Dendritic cell treated with granulocyte-macrophage colony-stimulating factor and Interleukin-4, amounts not matched to agents 40 ng/mL and 50 ng/mL, for 4 days (primary cell): ENCODE measurements at regions not wholly inside any gene's neighbourhood (a gene's known extent, or its start where the extent isn't known, plus 50 kb on each side); places are given as distances from the start of the nearest gene placed in this dataset.

ENCODE experiments used
- H3K27ac Mint-ChIP-seq: one replicate; pipeline ENCODE4 v1.8.0; 2022; ENCODE audit warnings: mild to moderate bottlenecking, mixed read lengths
- H3K27me3 Mint-ChIP-seq: one replicate; pipeline ENCODE4 v1.8.0; 2022; ENCODE audit warnings: mild to moderate bottlenecking, mixed read lengths
- H3K36me3 Mint-ChIP-seq: one replicate; pipeline ENCODE4 v1.8.0; 2022; ENCODE audit warnings: low read depth, mixed read lengths
- H3K4me1 Mint-ChIP-seq: one replicate; pipeline ENCODE4 v1.8.0; 2022; ENCODE audit warnings: low read depth, mixed read lengths
- H3K4me3 Mint-ChIP-seq: one replicate; pipeline ENCODE4 v1.8.0; 2022; ENCODE audit warnings: mild to moderate bottlenecking, moderate library complexity, mixed read lengths
- H3K9me3 Mint-ChIP-seq: one replicate; pipeline ENCODE4 v1.8.0; 2022; ENCODE audit warnings: mixed read lengths
- intact Hi-C: fragments of 100-400 bp; cut with micrococcal nuclease; formaldehyde crosslinking; loops from one replicate; pipeline ENCODE4 v1.15.0; 2022

DNA sequence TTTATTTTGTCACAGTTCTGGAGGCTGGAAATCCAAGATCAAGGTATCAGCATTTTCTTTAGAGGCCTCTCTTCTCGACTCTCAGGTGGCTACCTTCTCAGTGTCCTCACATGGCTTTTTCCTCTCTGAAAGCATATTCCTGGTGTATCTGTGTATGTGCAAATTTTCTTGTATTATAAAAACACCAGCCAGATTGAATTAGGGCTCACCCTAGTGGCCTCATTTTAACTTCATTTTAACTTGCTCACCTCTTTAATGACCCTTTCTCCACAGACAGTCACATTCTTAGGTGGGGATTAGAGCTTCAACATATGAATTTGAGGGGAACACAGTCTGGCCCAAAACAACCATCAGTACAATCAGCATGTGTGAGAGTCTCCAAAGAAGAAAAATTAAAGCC is 542.4 kb upstream of the FAM241A start:
- Mint-ChIP-seq H3K36me3 (no peaks in the 10 kb centered on the region), H3K27me3 (no peaks in the 10 kb centered on the region), H3K9me3 (no peaks in the 10 kb centered on the region), H3K4me3 (no peak overlapping the region), H3K4me1 (no peaks in the 10 kb centered on the region), H3K27ac (no peak overlapping the region)
- intact Hi-C loops: no loop called here

DNA sequence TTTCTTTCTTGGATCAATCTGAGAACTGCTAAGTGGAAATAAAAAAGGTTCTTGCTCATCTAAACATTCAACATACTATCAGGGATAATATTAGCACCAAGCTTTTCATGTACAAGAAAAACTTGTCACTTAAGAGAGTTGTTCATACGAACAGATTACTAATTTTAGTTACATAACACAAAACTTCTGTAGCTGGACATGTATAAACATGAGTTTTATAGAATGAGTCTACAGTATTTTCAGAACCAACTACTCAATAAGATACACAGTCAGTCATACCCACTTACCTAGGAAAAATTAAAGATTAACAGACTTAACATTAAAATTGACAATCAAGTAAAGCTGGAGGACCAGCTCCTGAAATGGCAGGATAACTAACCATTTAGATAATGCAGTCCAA is 540.1 kb upstream of the FAM241A start:
- Mint-ChIP-seq H3K4me1 (no peaks in the 10 kb centered on the region), H3K4me3 (no peak overlapping the region), H3K9me3 (no peaks in the 10 kb centered on the region), H3K27me3 (no peaks in the 10 kb centered on the region), H3K27ac (no peak overlapping the region), H3K36me3 (no peaks in the 10 kb centered on the region)
- intact Hi-C loops: no loop called here

DNA sequence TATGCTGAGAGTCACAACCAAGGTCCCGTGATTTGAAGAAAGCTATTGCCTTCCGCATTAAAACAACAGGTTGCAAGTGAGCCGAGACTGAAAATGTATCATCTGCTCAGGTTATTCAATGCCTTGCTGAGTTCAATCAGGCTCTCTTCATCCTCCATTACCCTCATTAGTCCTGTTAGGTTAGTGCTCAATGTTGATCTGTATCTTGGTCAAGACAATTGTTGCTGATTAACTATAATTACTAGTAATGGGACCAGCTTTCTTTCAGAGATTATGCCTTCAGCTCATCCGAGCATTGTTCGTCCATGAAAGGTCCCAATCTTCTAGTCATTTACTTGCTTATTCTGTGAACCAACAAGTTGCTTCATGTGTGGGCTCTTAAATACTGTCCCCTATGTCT is 534.6 kb upstream of the FAM241A start:
- H3K4me1 Mint-ChIP-seq: no peaks in the 10 kb centered on the region
- H3K36me3 Mint-ChIP-seq: no peaks in the 10 kb centered on the region
- no peaks in the 10 kb centered on the region for H3K9me3 Mint-ChIP-seq

DNA sequence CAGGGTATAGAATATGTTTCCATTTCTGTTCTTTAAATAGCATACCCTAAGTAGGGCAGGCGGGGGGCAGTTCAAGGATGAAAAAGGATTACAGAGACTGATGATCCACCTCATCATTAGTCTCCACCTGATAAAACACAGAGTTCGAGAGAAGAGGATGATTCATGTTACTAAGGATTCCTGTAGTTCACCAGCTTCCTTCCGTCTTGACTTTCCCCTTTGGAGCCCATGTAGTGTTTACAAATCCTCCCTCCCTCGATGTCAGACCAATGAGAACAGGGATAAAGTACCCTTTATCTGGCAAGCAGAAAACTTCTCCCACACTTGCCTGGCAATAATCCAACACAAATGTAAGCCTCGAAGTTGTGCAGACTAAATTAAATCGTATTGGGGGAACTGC is 526.3 kb upstream of the FAM241A start:
- Mint-ChIP-seq H3K9me3 (no peaks in the 10 kb centered on the region), H3K27ac (no peak overlapping the region), H3K4me3 (no peak overlapping the region), H3K4me1 (no peaks in the 10 kb centered on the region), H3K27me3 (no peaks in the 10 kb centered on the region), H3K36me3 (no peaks in the 10 kb centered on the region)
- intact Hi-C loops: no loop called here

More for the DNA sequence above, 534.6 kb upstream of the FAM241A start:
- H3K27ac Mint-ChIP-seq: no peak overlapping the region
- intact Hi-C loops: no loop called here
- H3K4me3 Mint-ChIP-seq: no peak overlapping the region
- no peaks in the 10 kb centered on the region for H3K27me3 Mint-ChIP-seq

DNA sequence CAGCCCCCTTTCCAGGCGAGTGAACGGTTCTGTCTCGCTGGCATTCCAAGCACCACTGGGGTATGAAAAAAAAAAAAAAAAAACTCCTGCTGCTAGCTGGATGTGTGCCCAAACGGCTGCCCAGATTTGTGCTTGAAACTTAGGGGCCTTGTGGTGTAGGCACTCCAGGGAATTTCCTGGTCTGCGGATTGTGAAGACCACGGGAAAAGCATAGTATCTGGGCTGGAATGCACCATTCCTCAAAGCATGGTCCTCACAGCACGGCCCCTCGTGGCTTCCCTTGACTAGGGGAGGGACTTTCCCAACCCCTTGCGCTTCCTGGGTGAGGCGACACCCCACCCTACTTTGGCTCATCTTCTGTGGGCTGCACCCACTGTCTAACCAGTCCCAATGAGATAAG is 516.8 kb upstream of the FAM241A start:
- H3K36me3 Mint-ChIP-seq: no peaks in the 10 kb centered on the region
- intact Hi-C loops: no loop called here

DNA sequence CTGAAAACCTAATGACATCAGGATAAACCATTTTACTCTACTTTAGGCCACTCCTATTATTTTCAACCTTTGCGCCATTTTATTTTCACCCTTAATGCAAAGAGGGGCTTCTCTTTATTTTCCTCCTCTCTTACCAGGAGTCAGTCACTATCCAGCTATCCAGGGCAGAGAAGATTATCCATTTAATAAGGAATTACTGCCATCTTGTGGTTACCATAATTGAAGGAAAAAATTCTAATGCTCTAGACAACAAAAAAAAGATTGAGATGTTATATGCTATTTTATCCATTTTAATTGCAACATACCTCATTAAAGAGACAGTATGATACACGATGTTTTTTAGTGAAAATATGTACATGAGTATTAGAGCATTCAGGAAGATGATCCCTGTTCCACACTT is 514.5 kb upstream of the FAM241A start:
- intact Hi-C loops: no loop called here
- Mint-ChIP-seq H3K4me3 (no peak overlapping the region), H3K9me3 (no peaks in the 10 kb centered on the region), H3K36me3 (no peaks in the 10 kb centered on the region), H3K27ac (no peak overlapping the region), H3K4me1 (no peaks in the 10 kb centered on the region), H3K27me3 (peaks cover 3% of the 10 kb centered on the region)

More for the DNA sequence above, 516.8 kb upstream of the FAM241A start:
- H3K4me1 Mint-ChIP-seq: no peaks in the 10 kb centered on the region
- H3K27me3 Mint-ChIP-seq: peaks cover 3% of the 10 kb centered on the region
- no peak overlapping the region for H3K4me3 Mint-ChIP-seq
- no peak overlapping the region for H3K27ac Mint-ChIP-seq
- H3K9me3 Mint-ChIP-seq: no peaks in the 10 kb centered on the region

DNA sequence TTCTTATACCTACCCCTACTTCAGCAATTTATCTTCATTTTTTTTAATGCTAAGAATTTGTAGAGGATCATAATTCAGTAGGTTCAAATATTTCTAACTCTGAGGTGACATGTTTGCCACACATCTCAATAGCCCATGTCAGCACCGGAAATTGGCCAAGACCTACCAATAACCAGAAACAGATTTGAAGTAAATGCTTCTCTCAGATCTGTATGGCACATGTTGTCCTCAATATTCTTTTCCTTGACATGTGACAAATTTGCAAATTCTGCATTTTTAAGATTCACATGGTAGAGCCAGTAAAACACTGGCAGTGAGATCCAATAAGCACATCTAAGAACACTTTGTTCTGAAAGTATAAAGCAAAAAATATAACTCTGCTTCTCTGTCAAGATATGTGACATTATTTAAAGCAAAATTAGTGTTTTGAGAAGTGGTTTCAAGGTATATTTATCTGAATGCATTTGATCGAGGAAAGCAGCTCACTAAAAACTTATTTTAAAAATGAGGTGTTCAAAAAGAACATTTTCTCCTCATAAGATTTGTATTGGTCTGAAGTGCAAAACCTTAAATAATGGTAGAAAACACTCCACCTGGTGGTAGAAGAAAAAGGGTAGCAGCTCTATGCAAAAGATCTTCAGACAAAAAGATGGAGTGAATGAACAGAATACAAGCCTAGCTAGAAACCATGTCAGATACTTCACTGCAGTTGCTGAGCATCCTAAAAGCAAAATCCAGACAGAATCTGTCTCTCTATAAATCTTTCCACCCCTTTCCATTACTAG is 513.8 kb upstream of the FAM241A start:
- Mint-ChIP-seq H3K9me3 (no peaks in the 10 kb centered on the region), H3K27me3 (peaks cover 3% of the 10 kb centered on the region), H3K27ac (no peak overlapping the region), H3K4me3 (no peak overlapping the region), H3K36me3 (no peaks in the 10 kb centered on the region), H3K4me1 (no peaks in the 10 kb centered on the region)
- intact Hi-C loops: no loop called here

DNA sequence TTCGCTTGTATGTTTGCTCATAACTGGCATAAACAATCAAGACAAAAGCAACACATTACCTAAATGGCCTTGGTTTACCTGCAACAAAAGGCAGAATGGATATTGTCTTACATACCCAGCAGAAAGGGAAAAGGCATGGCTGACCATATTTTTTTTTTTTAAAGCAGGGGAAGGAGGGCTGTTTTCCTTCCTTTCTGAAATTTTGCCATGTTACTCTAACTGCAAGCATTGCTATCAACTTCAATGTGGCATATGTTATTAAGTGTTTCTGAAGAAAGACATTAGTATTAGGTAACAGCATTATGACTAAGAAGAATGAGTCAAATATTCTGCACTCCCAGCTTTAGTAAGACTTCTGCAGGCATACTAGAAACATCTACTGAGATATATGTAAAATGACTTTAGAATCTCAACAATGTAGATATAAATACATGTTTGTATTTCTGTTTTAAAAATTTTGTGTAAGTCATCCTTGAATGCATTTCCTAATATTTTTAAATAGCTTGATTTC is 512.6 kb upstream of the FAM241A start:
- Mint-ChIP-seq H3K27me3 (peaks cover 3% of the 10 kb centered on the region), H3K36me3 (no peaks in the 10 kb centered on the region), H3K27ac (no peak overlapping the region), H3K9me3 (no peaks in the 10 kb centered on the region), H3K4me3 (no peak overlapping the region), H3K4me1 (no peaks in the 10 kb centered on the region)
- intact Hi-C loops: no loop called here

DNA sequence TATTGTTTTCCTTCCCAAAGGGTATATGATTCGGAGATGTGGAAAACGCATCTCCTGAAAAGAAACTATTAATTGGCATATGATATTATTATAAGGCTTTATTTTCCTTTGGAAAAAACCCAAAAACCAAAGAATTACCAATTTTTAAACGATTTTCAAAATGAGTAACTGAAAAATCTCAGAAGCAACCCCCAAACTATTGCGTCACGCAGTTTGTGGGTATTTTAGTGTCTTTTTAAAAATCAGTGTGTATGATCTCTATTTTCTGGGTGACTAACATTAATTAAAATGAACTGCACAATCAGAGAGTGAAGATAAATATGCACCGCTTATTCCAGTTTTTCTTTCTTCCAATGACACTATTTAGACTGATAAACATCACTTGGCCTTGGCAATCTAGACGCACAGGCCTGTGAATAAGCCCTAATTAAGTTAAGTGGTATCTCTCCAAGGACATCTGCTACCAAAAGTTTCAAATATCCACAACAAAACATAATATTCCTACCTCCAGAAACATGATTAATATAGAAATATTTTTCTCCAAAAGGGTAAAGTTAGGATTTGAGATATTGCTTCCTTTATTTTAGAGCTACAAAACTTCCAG is 511.5 kb upstream of the FAM241A start:
- Mint-ChIP-seq H3K36me3 (no peaks in the 10 kb centered on the region), H3K27me3 (peaks cover 2% of the 10 kb centered on the region), H3K9me3 (no peaks in the 10 kb centered on the region), H3K4me3 (no peak overlapping the region), H3K4me1 (no peaks in the 10 kb centered on the region), H3K27ac (no peak overlapping the region)
- intact Hi-C loops: no loop called here

DNA sequence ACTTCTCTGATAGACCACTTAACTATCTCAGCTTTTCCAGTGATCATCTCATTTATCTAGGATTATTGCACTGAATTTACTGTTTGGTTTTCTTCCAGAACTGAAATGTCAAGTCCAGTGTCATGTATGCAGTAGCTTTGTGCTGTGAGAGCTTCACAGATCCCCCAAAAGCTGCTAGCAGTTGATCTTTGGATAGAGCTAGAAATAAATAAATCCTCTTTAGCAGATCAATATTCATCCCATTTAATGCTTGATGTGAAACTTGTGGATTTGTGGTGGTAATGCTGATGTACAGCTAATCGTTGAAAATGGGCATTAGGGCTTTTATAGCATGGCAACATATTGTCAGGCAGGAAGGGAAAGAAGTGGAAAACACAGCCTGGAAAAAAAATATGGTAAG is 509.6 kb upstream of the FAM241A start:
- H3K27ac Mint-ChIP-seq: no peak overlapping the region
- no peaks in the 10 kb centered on the region for H3K4me1 Mint-ChIP-seq
- intact Hi-C loops: no loop called here
- no peaks in the 10 kb centered on the region for H3K9me3 Mint-ChIP-seq
- H3K27me3 Mint-ChIP-seq: peaks cover 6% of the 10 kb centered on the region
- no peaks in the 10 kb centered on the region for H3K36me3 Mint-ChIP-seq
- no peak overlapping the region for H3K4me3 Mint-ChIP-seq

DNA sequence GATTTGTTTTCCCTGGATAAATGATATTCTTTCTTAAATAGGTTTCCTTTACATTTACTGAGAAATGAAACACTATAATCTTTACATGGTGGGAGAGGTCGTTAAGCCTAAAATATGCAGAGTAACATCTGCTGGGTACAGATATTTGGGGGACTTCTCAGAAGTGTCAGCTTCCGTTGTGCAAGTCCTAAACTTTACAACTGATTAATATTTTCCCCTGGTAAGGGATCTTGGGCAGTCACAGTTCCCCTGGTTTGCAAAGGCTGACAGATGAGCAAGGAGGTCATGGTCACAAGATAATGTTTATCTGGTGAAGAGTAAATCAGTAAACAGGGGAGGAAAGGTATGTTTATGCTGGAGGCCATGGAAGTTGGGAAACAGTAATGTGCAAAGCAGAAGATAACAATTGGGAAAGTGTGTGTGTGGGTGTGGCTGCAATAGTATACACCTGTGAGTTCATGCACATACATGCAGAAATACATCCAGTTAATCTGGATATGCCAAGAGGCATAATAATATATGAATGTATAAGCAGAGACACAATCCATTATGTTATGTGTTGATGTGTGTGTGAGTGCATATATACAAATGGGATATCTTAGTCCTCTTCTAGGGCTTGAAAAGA is 508.2 kb upstream of the FAM241A start:
- H3K27ac Mint-ChIP-seq: no peak overlapping the region
- intact Hi-C loops: no loop called here
- H3K27me3 Mint-ChIP-seq: peaks cover 6% of the 10 kb centered on the region
- no peaks in the 10 kb centered on the region for H3K9me3 Mint-ChIP-seq
- no peak overlapping the region for H3K4me3 Mint-ChIP-seq
- peaks cover 6% of the 10 kb centered on the region for H3K4me1 Mint-ChIP-seq
- H3K36me3 Mint-ChIP-seq: no peaks in the 10 kb centered on the region

DNA sequence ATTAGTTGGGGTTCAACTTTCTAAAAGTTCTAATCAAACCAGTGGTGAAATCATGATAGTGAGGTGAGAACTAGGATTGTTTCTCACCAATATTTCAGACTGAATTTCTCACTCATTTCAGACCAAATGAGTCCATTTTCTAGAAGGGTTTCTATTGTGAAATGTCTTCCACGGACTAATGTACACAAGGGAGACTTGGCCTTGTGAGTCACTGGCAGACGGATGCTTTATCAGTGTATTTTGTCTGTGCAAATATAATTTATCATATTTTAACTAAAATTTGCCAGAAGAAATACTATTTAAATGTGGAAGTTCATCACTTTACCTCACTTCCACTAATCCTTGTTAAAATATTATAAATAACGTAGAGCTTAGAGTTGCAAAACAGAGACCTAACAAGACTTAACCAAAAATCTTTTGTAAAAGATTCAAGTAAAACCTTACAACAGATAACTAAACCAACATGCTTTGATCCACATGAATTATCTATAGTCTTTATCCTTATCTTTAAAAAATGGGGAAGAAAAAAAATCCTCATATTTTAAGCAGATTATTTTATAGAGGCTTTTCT is 506.0 kb upstream of the FAM241A start:
- H3K9me3 Mint-ChIP-seq: no peaks in the 10 kb centered on the region
- peaks cover 6% of the 10 kb centered on the region for H3K27me3 Mint-ChIP-seq
- H3K27ac Mint-ChIP-seq: no peak overlapping the region
- H3K4me1 Mint-ChIP-seq: peaks cover 6% of the 10 kb centered on the region
- intact Hi-C loops: no loop called here
- no peak overlapping the region for H3K4me3 Mint-ChIP-seq
- no peaks in the 10 kb centered on the region for H3K36me3 Mint-ChIP-seq

DNA sequence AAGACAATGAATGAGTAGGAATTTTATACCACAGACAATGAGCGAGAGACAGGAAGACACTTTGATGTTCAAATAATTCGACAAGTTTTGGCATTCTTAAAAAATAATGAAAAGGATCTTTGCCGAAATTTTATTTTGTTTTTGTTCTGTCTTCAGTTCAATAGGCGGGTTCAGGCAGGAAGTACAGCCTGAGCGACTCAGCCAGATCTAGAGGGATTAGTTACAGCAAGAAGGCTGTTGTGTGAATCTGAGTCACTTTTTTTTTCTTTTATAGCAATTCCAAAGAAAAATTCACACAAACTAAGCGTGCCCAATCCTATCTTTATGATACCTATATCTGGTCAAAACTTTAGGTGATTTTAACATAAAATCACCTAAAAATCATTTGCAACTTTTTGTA is 505.4 kb upstream of the FAM241A start:
- Mint-ChIP-seq H3K4me3 (no peak overlapping the region), H3K27me3 (peaks cover 6% of the 10 kb centered on the region), H3K27ac (no peak overlapping the region), H3K36me3 (no peaks in the 10 kb centered on the region), H3K4me1 (peaks cover 6% of the 10 kb centered on the region), H3K9me3 (no peaks in the 10 kb centered on the region)
- intact Hi-C loops: loop anchor here (10.0 kb wide), 1 partner anchor 1005 kb away; no protein-coding TSS in a partner anchor
